ENCODE measurements at regions not wholly inside any gene's neighbourhood (a gene's known extent, or its start where the extent isn't known, plus 50 kb on each side); places are given as distances from the start of the nearest gene placed in this dataset.

DNA sequence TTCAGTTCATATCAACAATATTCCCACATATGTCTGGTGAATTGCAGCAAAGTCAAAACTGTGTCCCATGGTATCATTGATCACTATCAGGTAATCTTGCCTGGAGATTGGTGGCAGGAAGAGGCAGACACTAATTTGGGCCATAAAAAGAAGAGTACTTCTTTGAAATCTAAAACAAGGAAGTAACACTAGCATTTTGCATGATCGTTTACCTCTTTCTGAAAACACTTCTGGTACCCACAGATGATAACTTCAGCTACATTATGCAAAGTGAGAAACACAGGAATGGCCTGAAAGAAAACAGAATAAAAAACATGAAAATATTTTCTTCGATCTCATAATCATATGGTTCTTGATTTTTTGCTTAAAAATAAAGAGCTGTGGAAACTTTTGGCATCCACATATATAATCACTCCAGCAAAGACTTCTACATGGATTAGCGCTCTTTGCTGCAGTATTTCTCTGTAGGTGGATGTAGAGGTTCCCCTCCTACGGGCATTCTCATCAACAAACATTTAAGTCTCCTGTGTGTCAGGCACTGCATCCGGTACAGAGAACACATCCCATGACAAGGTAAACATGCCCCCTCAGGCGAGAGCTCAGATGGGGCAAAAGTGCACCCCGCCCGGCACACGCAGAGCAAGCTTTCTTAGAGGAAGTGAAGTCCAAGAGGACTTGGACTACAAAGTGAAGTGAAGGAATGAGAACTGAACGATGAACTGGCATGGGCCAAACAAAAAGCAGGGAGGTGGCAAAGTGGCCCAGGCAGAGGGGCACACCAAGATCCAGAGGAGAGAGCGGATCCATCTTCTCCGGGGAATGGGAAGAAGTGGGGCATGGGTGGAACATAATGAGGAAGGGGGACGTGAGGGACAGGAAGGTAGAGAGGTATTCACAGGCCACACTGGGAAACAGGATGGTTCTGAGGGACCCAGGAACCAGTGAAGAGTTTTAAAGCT lies 68.0 kb upstream of the RIOK3 start:
- Histone ChIP-seq H3K36me3 (no peaks in the 10 kb centered on the region), H3K27me3 (replicated peaks; ENCODE audit: insufficient read depth) (no peaks in the 10 kb centered on the region), H3K9me3 (no peaks in the 10 kb centered on the region)

DNA sequence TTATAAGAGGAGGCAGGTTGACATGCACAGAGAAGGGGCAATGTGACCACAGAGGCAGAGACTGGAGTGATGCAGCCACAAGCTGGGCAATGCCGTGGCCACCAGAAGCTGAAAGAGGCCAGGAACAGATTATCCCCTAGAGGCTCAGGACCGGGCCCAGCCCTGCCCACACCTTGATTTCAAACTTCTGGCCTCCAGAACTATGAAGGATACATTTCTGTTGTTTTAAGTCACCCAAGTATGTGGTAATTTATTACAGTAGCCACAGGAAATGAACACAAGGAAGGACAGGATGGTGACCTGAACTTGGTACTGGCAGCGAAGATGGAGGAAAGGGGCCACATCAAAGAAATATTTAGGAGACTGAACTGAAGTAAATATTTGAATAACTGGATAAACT lies 66.8 kb upstream of the RIOK3 start:
- DNase-seq (ENCODE audit: low spot score) (no peak), ATAC-seq (ENCODE audit: insufficient number of reproducible peaks, low FRiP score, low read depth) (no peak)
- Histone ChIP-seq H3K9me3 (no peaks in the 10 kb centered on the region), H3K4me3 (no peak overlapping the region), H3K4me1 (ENCODE audit: control insufficient read depth in 1 of 2, low read depth in 2 of 2) (peaks cover 8 to 12% of the 10 kb centered on the region in 2 donors), H3K27me3 (replicated peaks; ENCODE audit: insufficient read depth) (no peaks in the 10 kb centered on the region), H3K27ac (no peak overlapping the region), H3K36me3 (no peaks in the 10 kb centered on the region)
- TF ChIP-seq, protein P1, sequence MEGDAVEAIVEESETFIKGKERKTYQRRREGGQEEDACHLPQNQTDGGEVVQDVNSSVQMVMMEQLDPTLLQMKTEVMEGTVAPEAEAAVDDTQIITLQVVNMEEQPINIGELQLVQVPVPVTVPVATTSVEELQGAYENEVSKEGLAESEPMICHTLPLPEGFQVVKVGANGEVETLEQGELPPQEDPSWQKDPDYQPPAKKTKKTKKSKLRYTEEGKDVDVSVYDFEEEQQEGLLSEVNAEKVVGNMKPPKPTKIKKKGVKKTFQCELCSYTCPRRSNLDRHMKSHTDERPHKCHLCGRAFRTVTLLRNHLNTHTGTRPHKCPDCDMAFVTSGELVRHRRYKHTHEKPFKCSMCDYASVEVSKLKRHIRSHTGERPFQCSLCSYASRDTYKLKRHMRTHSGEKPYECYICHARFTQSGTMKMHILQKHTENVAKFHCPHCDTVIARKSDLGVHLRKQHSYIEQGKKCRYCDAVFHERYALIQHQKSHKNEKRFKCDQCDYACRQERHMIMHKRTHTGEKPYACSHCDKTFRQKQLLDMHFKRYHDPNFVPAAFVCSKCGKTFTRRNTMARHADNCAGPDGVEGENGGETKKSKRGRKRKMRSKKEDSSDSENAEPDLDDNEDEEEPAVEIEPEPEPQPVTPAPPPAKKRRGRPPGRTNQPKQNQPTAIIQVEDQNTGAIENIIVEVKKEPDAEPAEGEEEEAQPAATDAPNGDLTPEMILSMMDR (IDR thresholded peaks at IDR 0.05), result no peak

More for the DNA sequence above, 68.0 kb upstream of the RIOK3 start:
- DNase-seq (ENCODE audit: low spot score) (no peak), ATAC-seq (ENCODE audit: insufficient number of reproducible peaks, low FRiP score, low read depth) (no peak)
- H3K4me3 ChIP-seq, result no peak overlapping the region
- H3K27ac ChIP-seq, result no peak overlapping the region
- TF ChIP-seq, protein P1 (IDR thresholded peaks at IDR 0.05), result no peak
- H3K4me1 ChIP-seq (ENCODE audit: control insufficient read depth in 1 of 2, low read depth in 2 of 2), result peaks cover 16 to 19% of the 10 kb centered on the region in 2 donors

DNA sequence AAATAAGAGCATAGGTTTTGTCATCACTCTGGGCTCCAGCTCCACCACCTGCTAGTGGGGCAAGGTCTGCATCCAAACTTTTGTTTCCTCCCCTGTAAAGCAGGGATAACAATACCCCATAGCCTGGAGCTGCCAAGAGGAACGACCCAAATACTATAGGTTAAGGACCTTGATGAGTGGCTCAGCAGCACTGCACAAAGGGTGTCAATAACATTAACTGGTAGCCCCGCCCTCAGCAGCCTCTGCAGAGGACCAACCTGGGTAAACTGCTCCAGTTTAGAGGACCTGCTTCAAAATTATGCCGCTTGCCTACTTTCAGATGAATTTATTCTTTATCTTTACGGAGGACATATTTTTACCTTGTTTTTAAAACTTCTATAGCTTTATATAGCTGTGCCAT lies 65.8 kb upstream of the RIOK3 start:
- ATAC-seq (ENCODE audit: insufficient number of reproducible peaks, low FRiP score, low read depth) (no peak), DNase-seq (ENCODE audit: low spot score) (no peak)
- no peak overlapping the region for H3K4me3 ChIP-seq
- TF ChIP-seq, protein P1 (IDR thresholded peaks at IDR 0.05), result no peak
- no peaks in the 10 kb centered on the region for H3K27me3 ChIP-seq (replicated peaks; ENCODE audit: insufficient read depth)
- no peaks in the 10 kb centered on the region for H3K36me3 ChIP-seq
- peak overlapping the region; percentile 62 to 65 for H3K27ac ChIP-seq
- H3K9me3 ChIP-seq, result no peaks in the 10 kb centered on the region
- H3K4me1 ChIP-seq (ENCODE audit: control insufficient read depth in 1 of 2, low read depth in 2 of 2), result peaks cover 8 to 12% of the 10 kb centered on the region in 2 donors

DNA sequence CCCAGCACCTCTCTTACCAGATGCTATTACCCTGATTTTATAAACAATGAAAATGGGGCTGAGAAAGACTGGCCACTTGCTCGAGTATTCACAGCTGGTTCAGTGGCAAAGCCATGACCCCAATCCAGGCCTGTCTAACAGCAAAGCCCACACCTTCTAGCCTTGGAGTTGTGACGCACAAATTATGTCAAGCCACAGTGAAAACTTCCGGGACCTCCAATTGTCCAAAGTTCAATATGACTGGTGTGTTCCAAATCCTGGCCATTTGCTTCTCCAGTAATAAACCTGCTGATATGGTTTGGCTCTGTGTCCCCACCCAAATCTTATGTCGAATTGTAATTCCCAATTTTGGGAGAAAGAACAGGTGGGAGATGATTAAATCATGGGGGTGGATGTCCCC lies 64.7 kb upstream of the RIOK3 start:
- Histone ChIP-seq H3K36me3 (no peaks in the 10 kb centered on the region), H3K4me3 (no peak overlapping the region), H3K27me3 (replicated peaks; ENCODE audit: insufficient read depth) (no peaks in the 10 kb centered on the region), H3K4me1 (ENCODE audit: control insufficient read depth in 1 of 2, low read depth in 2 of 2) (peaks cover 8 to 12% of the 10 kb centered on the region in 2 donors), H3K9me3 (no peaks in the 10 kb centered on the region), H3K27ac (peak overlapping the region; percentile 62 to 65)
- DNase-seq (ENCODE audit: low spot score), result no peak
- ATAC-seq (ENCODE audit: insufficient number of reproducible peaks, low FRiP score, low read depth), result no peak
- TF ChIP-seq, protein P1 (IDR thresholded peaks at IDR 0.05), result no peak

DNA sequence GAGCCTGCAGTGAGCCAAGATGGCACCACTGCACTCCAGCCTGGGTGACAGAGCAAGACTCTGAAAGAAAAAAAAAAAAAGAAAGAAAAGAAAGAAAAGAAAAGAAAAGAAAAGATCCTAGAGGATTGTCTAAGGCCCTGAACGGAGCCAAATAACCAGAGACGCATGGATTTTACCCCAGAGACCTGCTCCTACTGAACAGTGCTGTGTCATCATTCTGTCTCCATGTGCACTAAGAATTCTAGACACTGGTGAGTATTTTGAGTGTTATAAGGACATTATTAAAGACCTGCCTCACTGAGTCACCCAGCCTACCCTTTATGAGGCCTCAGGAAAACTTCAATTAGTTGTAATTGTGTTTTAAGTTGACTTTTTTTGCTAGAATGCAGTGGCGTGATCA lies 61.9 kb upstream of the RIOK3 start:
- DNase-seq (ENCODE audit: low spot score) (no peak), ATAC-seq (ENCODE audit: insufficient number of reproducible peaks, low FRiP score, low read depth) (no peak)
- TF ChIP-seq, protein P1 (IDR thresholded peaks at IDR 0.05), result no peak
- no peak overlapping the region for H3K4me3 ChIP-seq
- H3K4me1 ChIP-seq (ENCODE audit: control insufficient read depth in 1 of 2, low read depth in 2 of 2), result peaks cover 8 to 12% of the 10 kb centered on the region in 2 donors
- H3K27ac ChIP-seq, result no peak overlapping the region
- no peaks in the 10 kb centered on the region for H3K9me3 ChIP-seq
- no peaks in the 10 kb centered on the region for H3K27me3 ChIP-seq (replicated peaks; ENCODE audit: insufficient read depth)
- H3K36me3 ChIP-seq, result no peaks in the 10 kb centered on the region
